ENCODE measurements at regions not wholly inside any gene's neighbourhood (a gene's known extent, or its start where the extent isn't known, plus 50 kb on each side); places are given as distances from the start of the nearest gene placed in this dataset.
"Not testable (repeated sequence)": the region's sequence is repeated elsewhere in the genome, so short reads cannot be mapped to it uniquely, and the experiment has no call there.

DNA sequence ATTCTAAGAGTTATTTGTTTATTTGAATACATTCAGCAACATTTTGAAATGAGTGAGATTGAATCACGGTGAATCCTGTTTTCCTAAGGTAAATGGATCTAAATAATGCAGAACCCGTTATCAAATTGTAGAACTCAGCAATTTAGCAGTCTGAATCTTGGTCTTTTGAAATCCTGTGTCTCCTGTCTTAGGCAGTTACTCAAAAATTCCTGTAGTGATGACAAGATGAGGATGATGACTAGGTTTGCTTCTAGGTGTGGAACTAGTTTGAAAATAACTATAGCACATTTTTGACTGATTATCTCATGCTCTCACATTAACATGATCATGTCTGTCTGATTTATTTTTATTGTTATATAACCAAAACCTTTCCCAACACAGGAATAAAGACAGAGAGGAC is 115.0 kb downstream of the RAP2B start:
- intact Hi-C loops (cut with micrococcal nuclease), result no loop called here
- Mint-ChIP-seq H3K27ac (no peak overlapping the region), H3K4me3 (no peak overlapping the region), H3K36me3 (ENCODE audit: low read depth) (no peaks in the 10 kb centered on the region), H3K4me1 (ENCODE audit: low read depth) (peaks cover 28% of the 10 kb centered on the region), H3K27me3 (peaks cover 2% of the 10 kb centered on the region), H3K9me3 (no peaks in the 10 kb centered on the region)

DNA sequence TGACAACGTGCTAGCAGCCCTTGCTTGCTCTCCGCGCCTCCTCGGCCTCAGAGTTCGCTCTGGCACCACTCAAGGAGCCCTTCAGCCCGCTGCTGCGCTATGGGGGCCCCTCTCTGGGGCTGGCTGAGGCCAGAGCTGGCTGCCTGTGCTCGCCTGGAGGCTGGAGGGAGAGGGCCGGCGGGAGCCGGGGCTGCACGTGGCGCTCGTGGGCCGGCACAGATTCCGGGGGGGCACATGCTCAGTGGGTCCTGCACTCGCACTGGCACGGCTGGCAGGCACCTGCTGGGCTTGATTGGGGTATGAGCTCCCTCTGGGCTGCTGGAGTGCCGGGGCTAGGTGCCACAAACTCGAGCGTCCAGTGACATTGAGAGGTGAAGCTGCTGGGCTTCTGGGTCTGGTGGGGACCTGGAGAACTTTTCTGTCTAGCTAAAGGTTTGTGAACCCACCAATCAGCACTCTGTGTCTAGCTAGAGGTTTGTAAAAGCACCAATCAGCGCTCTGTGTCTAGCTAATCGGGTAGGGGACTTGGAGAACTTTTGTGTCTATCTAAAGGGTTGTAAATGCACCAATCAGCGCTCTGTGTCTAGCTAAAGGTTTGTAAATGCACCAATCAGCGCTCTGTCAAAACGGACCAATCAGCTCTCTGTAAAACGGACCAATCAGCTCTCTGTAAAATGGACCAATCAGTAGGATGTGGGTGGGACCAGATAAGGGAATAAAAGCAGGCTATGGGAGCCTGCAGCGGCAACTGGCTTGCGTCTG is 119.4 kb downstream of the RAP2B start:
- peak overlapping the region; percentile 48 for H3K27ac Mint-ChIP-seq
- H3K36me3 Mint-ChIP-seq (ENCODE audit: low read depth); H3K27me3 Mint-ChIP-seq; H3K4me3 Mint-ChIP-seq; intact Hi-C loops (cut with micrococcal nuclease); H3K9me3 Mint-ChIP-seq: not testable (repeated sequence)
- H3K4me1 Mint-ChIP-seq (ENCODE audit: low read depth), result peaks cover 24% of the 10 kb centered on the region

DNA sequence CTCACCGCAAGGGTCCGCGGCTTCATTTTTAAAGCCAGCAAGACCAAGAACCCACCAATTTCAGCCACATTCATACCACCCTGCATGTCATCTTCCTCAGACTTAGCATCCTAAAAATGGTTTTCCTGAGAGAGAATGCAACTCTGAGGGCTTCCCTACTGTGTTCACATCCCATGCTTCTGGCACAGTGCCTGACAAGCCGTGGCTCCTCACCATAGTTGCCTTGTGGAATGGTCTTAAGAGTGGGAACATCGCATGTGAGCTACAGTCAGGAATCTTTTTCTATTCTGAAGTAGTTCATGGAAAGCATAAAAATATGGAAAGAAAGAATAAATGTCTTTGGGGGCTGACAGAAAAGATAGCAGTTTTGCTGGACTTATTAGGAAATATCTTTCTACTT is 120.3 kb downstream of the RAP2B start:
- Mint-ChIP-seq H3K27me3 (peaks cover 2% of the 10 kb centered on the region), H3K4me3 (no peak overlapping the region), H3K36me3 (ENCODE audit: low read depth) (no peaks in the 10 kb centered on the region), H3K27ac (no peak overlapping the region), H3K4me1 (ENCODE audit: low read depth) (peaks cover 29% of the 10 kb centered on the region), H3K9me3 (no peaks in the 10 kb centered on the region)
- intact Hi-C loops (cut with micrococcal nuclease), result no loop called here

- intact Hi-C loops (cut with micrococcal nuclease), result no loop called here
These were observed 122.4 kb downstream of the RAP2B start for GRCh38 chr3:153284282-153284938.

DNA sequence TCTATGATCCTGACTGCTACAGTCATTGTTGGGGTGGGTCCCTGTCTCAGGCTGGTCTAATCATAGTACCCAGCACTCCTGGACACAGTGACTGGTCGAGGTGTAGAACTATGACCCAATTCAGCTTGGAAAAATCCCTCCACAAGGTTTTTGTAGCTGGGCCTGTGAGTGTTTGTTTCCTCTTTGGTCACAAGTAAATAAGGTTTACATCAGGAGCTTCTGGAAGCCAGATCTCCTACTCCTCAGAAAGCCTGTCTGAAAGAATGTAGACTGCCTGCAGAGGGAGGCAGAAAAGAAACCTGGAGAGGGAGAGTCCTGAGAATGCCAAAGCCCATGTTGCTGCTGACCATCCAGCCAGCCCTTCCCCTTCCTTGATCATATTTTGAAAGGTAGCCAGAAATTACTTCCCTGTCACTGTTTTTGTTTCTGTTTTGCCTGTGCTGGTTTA is 123.2 kb downstream of the RAP2B start:
- Mint-ChIP-seq H3K27ac (peak overlapping the region; percentile 86), H3K27me3 (no peaks in the 10 kb centered on the region), H3K4me3 (no peak overlapping the region), H3K9me3 (no peaks in the 10 kb centered on the region), H3K36me3 (ENCODE audit: low read depth) (no peaks in the 10 kb centered on the region), H3K4me1 (ENCODE audit: low read depth) (peaks cover 47% of the 10 kb centered on the region)
- intact Hi-C loops (cut with micrococcal nuclease), result loop anchor here (5.0 kb wide), 1 partner anchor 38 kb away; no protein-coding TSS in a partner anchor

More at GRCh38 chr3:153284282-153284938, 122.4 kb downstream of the RAP2B start:
- Mint-ChIP-seq H3K4me1 (ENCODE audit: low read depth) (peaks cover 43% of the 10 kb centered on the region), H3K36me3 (ENCODE audit: low read depth) (no peaks in the 10 kb centered on the region), H3K27me3 (no peaks in the 10 kb centered on the region), H3K27ac (peak overlapping the region; percentile 86), H3K4me3 (no peak overlapping the region), H3K9me3 (no peaks in the 10 kb centered on the region)

DNA sequence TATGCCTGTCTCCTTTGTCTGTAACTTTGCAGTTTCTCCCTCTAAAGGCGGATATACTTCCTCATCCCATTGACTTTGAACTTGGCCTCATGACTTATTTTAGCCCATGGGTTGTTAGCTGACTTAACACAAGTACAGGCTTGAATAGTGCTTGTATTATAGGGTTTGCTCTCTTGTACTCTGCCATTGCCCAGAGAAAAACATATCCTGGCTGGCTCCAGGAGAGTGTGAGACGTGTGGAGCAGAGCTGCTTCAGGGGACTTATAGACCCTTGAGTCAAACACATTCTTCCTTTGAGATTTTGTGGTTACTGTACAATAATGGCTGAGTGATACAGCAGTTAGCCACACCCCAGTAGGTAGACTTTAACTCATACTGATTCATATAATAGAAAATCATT is 124.0 kb downstream of the RAP2B start:
- Mint-ChIP-seq H3K4me3 (no peak overlapping the region), H3K27ac (peak overlapping the region; percentile 86), H3K9me3 (no peaks in the 10 kb centered on the region), H3K27me3 (no peaks in the 10 kb centered on the region), H3K36me3 (ENCODE audit: low read depth) (no peaks in the 10 kb centered on the region), H3K4me1 (ENCODE audit: low read depth) (peaks cover 47% of the 10 kb centered on the region)
- intact Hi-C loops (cut with micrococcal nuclease), result loop anchor here (5.0 kb wide), 1 partner anchor 39 kb away; no protein-coding TSS in a partner anchor

DNA sequence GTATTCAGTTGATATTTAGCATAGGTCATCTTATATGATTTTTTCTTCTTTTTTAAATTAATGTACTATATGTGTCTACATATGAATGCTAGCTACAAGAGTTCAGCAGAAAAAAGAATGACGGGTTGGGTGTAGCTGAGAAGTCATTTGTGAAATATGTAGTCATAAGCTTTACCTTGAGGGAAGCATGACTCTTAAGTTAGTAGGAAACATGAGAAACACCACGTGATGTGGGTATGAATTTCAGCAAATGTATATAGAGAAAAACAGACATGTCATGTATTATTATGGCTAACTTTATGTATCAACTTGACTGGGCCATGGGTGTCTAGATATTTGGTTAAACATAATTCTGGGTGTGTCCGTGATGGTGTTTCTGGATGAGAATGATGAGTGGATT is 125.0 kb downstream of the RAP2B start:
- Mint-ChIP-seq H3K27ac (peak overlapping the region; percentile 14), H3K4me3 (no peak overlapping the region), H3K4me1 (ENCODE audit: low read depth) (peaks cover 56% of the 10 kb centered on the region), H3K36me3 (ENCODE audit: low read depth) (peaks cover 6% of the 10 kb centered on the region), H3K9me3 (peaks cover 8% of the 10 kb centered on the region), H3K27me3 (no peaks in the 10 kb centered on the region)
- intact Hi-C loops (cut with micrococcal nuclease), result loop anchor here (5.0 kb wide), 1 partner anchor 40 kb away; no protein-coding TSS in a partner anchor

- H3K4me1 Mint-ChIP-seq (ENCODE audit: low read depth), result peaks cover 52% of the 10 kb centered on the region
- no peaks in the 10 kb centered on the region for H3K27me3 Mint-ChIP-seq
- H3K27ac Mint-ChIP-seq, result peak overlapping the region; percentile 82
- peaks cover 6% of the 10 kb centered on the region for H3K36me3 Mint-ChIP-seq (ENCODE audit: low read depth)
- peaks cover 8% of the 10 kb centered on the region for H3K9me3 Mint-ChIP-seq
- intact Hi-C loops (cut with micrococcal nuclease), result loop anchor here (2.0 to 5.0 kb wide), 2 partner anchors 42 to 129 kb away; no protein-coding TSS in a partner anchor
- H3K4me3 Mint-ChIP-seq, result peak overlapping the region; percentile 46
These were observed 127.3 kb downstream of the RAP2B start for GRCh38 chr3:153289334-153289808.

- Mint-ChIP-seq H3K9me3 (peaks cover 8% of the 10 kb centered on the region), H3K27me3 (no peaks in the 10 kb centered on the region), H3K4me1 (ENCODE audit: low read depth) (peaks cover 46% of the 10 kb centered on the region), H3K27ac (no peak overlapping the region), H3K4me3 (no peak overlapping the region), H3K36me3 (ENCODE audit: low read depth) (peaks cover 6% of the 10 kb centered on the region)
- intact Hi-C loops (cut with micrococcal nuclease), result loop anchor here (5.0 kb wide), 2 partner anchors 248 to 263 kb away; no protein-coding TSS in a partner anchor
These were observed 128.4 kb downstream of the RAP2B start for GRCh38 chr3:153290268-153291015.

GRCh38 chr3:153291059-153291685 is 129.1 kb downstream of the RAP2B start:
- Mint-ChIP-seq H3K36me3 (ENCODE audit: low read depth) (peaks cover 6% of the 10 kb centered on the region), H3K4me3 (no peak overlapping the region), H3K27ac (peak overlapping the region; percentile 57), H3K27me3 (no peaks in the 10 kb centered on the region), H3K9me3 (peaks cover 8% of the 10 kb centered on the region), H3K4me1 (ENCODE audit: low read depth) (peaks cover 39% of the 10 kb centered on the region)
- intact Hi-C loops (cut with micrococcal nuclease), result loop anchor here (5.0 kb wide), 2 partner anchors 249 to 264 kb away; no protein-coding TSS in a partner anchor

GRCh38 chr3:153293265-153293664 is 131.2 kb downstream of the RAP2B start:
- Mint-ChIP-seq H3K27me3 (no peaks in the 10 kb centered on the region), H3K9me3 (peaks cover 8% of the 10 kb centered on the region), H3K4me3 (no peak overlapping the region), H3K36me3 (ENCODE audit: low read depth) (peaks cover 6% of the 10 kb centered on the region), H3K4me1 (ENCODE audit: low read depth) (peaks cover 25% of the 10 kb centered on the region), H3K27ac (peak overlapping the region; percentile 68)
- intact Hi-C loops (cut with micrococcal nuclease), result loop anchor here (5.0 kb wide), 2 partner anchors 251 to 266 kb away; no protein-coding TSS in a partner anchor

DNA sequence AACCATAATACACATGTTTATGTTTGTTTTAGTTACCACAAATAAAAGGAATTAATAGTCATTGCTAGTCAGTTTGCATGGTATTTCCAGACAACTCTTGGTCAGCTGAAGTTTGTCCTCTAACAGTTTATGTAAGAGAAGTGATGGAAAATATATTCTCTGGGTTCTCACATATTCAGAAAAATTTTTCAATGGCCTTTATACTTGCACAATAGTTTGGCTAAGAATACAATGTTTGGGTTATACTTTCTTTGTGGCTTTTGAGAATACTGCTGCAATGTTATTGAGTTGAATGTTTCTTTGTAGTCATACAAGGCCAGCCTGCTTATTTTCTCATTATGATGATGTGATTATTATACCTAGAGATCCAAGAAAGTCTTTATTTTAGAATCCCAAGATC is 133.9 kb downstream of the RAP2B start:
- intact Hi-C loops (cut with micrococcal nuclease), result loop anchor here (5.0 kb wide), 1 partner anchor 301 kb away; no protein-coding TSS in a partner anchor
- Mint-ChIP-seq H3K27ac (no peak overlapping the region), H3K4me3 (no peak overlapping the region), H3K36me3 (ENCODE audit: low read depth) (peaks cover 6% of the 10 kb centered on the region), H3K9me3 (peaks cover 8% of the 10 kb centered on the region), H3K27me3 (no peaks in the 10 kb centered on the region), H3K4me1 (ENCODE audit: low read depth) (peaks cover 10% of the 10 kb centered on the region)

DNA sequence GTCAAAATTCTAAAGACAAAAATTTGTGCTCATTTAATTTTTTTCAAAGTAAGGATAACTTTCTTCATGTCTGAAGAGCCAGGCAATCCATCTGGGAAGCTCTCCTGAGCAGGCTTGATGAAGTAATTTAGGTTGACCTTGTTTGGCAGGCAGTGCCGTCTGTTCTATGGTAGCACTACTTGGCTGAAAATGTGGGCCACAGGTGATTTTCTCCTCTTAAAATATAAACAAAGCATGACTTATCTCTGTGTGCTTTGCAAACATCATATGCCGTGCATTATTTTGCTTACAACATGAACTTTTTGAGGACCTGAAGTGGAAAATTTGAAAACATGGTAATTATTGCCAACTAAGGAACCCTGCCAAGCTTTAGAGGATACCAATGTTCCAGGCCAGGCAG is 143.2 kb downstream of the RAP2B start:
- no peak overlapping the region for H3K4me3 Mint-ChIP-seq
- no peaks in the 10 kb centered on the region for H3K9me3 Mint-ChIP-seq
- no peaks in the 10 kb centered on the region for H3K27me3 Mint-ChIP-seq
- H3K36me3 Mint-ChIP-seq (ENCODE audit: low read depth), result no peaks in the 10 kb centered on the region
- H3K27ac Mint-ChIP-seq, result no peak overlapping the region
- no peaks in the 10 kb centered on the region for H3K4me1 Mint-ChIP-seq (ENCODE audit: low read depth)
- intact Hi-C loops (cut with micrococcal nuclease), result no loop called here
